Upper lobe of left lung (tissue), 4 donors: ENCODE measurements at regions not wholly inside any gene's neighbourhood (a gene's known extent, or its start where the extent isn't known, plus 50 kb on each side); places are given as distances from the start of the nearest gene placed in this dataset.

Experiments used
- CTCF ChIP-seq, 6 experiments: fragments of 450-650 bp in 4 of 6; fragments of 200-600 bp in 2 of 6; sonication (generic) in 2 of 6; IDR thresholded peaks; one replicate each; pipeline ENCODE4 v1.5.1; 2016 to 2019; ENCODE audit warnings: antibody characterized with exemption in 6 of 6
- EP300 ChIP-seq, 4 donors: sonication (generic); formaldehyde crosslinking; IDR thresholded peaks; one replicate each; pipeline ENCODE4 v1.5.1; 2017; ENCODE audit warnings: antibody characterized with exemption in 4 of 4, control low read depth in 2 of 4
- POLR2A ChIP-seq, 4 donors: fragments of 450-650 bp; IDR thresholded peaks; one replicate each; pipeline ENCODE4 v1.5.1; 2016 to 2017; ENCODE audit warnings: antibody characterized with exemption in 4 of 4, mild to moderate bottlenecking in 2 of 4

- no peak for TF ChIP-seq CTCF (IDR thresholded peaks at IDR 0.05)
- no peak for TF ChIP-seq POLR2A (IDR thresholded peaks at IDR 0.05)
- no peak for TF ChIP-seq EP300 (IDR thresholded peaks at IDR 0.05)
These were observed 96.7 kb upstream of the COL5A2 start for GRCh38 chr2:189276277-189276676.
